Retina (tissue), 1 donor: ENCODE measurements at regions not wholly inside any gene's neighbourhood (a gene's known extent, or its start where the extent isn't known, plus 50 kb on each side); places are given as distances from the start of the nearest gene placed in this dataset.
A peak's percentile ranks its signal among the peaks of the same experiment; 100 is the strongest.
"Not testable (repeated sequence)": the region's sequence is repeated elsewhere in the genome, so short reads cannot be mapped to it uniquely, and the experiment has no call there.

ENCODE experiments used
- DNase-seq: peaks from one replicate; pipeline ENCODE4 v3.0.0-alpha.2; 2016

GRCh38 chr16:15307184-15307583, 70.9 kb downstream of the NPIPA5 start:
- not testable (repeated sequence) for DNase-seq

- DNase-seq: not testable (repeated sequence)
Observed at GRCh38 chr16:15305889-15306288, 72.2 kb downstream of the NPIPA5 start.

- not testable (repeated sequence) for DNase-seq
Observed at GRCh38 chr16:15303667-15304324, 74.3 kb downstream of the NPIPA5 start.

- DNase-seq: not testable (repeated sequence)
Observed at GRCh38 chr16:15297104-15297503, 81.0 kb downstream of the NPIPA5 start.

- DNase-seq: not testable (repeated sequence)
Observed at GRCh38 chr16:15274796-15275195, 103.3 kb downstream of the NPIPA5 start.

- not testable (repeated sequence) for DNase-seq
Observed at GRCh38 chr16:15273964-15274363, 104.1 kb downstream of the NPIPA5 start.

GRCh38 chr16:15266941-15267340, 111.2 kb downstream of the NPIPA5 start:
- not testable (repeated sequence) for DNase-seq

GRCh38 chr16:15262212-15262611, 115.9 kb downstream of the NPIPA5 start:
- not testable (repeated sequence) for DNase-seq

GRCh38 chr16:15247971-15248370, 130.1 kb downstream of the NPIPA5 start:
- DNase-seq: not testable (repeated sequence)

- DNase-seq: not testable (repeated sequence)
Observed at GRCh38 chr16:15236674-15237323, 141.3 kb downstream of the NPIPA5 start.

GRCh38 chr16:15235140-15235539, 141.1 kb upstream of the RRN3 start:
- not testable (repeated sequence) for DNase-seq

GRCh38 chr16:15234702-15235101, 140.6 kb upstream of the RRN3 start:
- not testable (repeated sequence) for DNase-seq

- not testable (repeated sequence) for DNase-seq
Observed at GRCh38 chr16:15230432-15230831, 136.4 kb upstream of the RRN3 start.

GRCh38 chr16:15229661-15230060, 135.6 kb upstream of the RRN3 start:
- DNase-seq: not testable (repeated sequence)

- DNase-seq: not testable (repeated sequence)
Observed at GRCh38 chr16:15224651-15225050, 130.6 kb upstream of the RRN3 start.

GRCh38 chr16:15223398-15223797, 129.3 kb upstream of the RRN3 start:
- not testable (repeated sequence) for DNase-seq

GRCh38 chr16:15219679-15220615, 125.9 kb upstream of the RRN3 start:
- peak; percentile 49 for DNase-seq

GRCh38 chr16:15218856-15219500, 124.9 kb upstream of the RRN3 start:
- not testable (repeated sequence) for DNase-seq

GRCh38 chr16:15207202-15207981, 113.3 kb upstream of the RRN3 start:
- not testable (repeated sequence) for DNase-seq

GRCh38 chr16:15206439-15206838, 112.4 kb upstream of the RRN3 start:
- DNase-seq: not testable (repeated sequence)

- not testable (repeated sequence) for DNase-seq
Observed at GRCh38 chr16:15205939-15206338, 111.9 kb upstream of the RRN3 start.

GRCh38 chr16:15204571-15204970, 110.5 kb upstream of the RRN3 start:
- DNase-seq: not testable (repeated sequence)
